ENCODE measurements at regions not wholly inside any gene's neighbourhood (a gene's known extent, or its start where the extent isn't known, plus 50 kb on each side); places are given as distances from the start of the nearest gene placed in this dataset.

GRCh38 chr1:193799371-193799770, 613.0 kb upstream of the B3GALT2 start:
- no peaks in the 10 kb centered on the region for H3K27me3 ChIP-seq (ENCODE audit: insufficient read depth, poor library complexity, severe bottlenecking)
- no peak for TF ChIP-seq CTCF (IDR thresholded peaks at IDR 0.05; ENCODE audit: poor library complexity, severe bottlenecking)
- H3K4me3 ChIP-seq (ENCODE audit: severe bottlenecking): no peak overlapping the region
- DNase-seq (ENCODE audit: low spot score) (no peak), ATAC-seq (ENCODE audit: low read depth) (no peak)
- H3K9me3 ChIP-seq (ENCODE audit: severe bottlenecking): no peaks in the 10 kb centered on the region
- no peaks in the 10 kb centered on the region for H3K36me3 ChIP-seq (ENCODE audit: low read depth)
- no peaks in the 10 kb centered on the region for H3K4me1 ChIP-seq (ENCODE audit: insufficient read depth, poor library complexity, severe bottlenecking)
- H3K27ac ChIP-seq (ENCODE audit: poor library complexity, severe bottlenecking): no peak overlapping the region

GRCh38 chr1:193794239-193794638, 607.8 kb upstream of the B3GALT2 start:
- DNase-seq (ENCODE audit: low spot score) (no peak), ATAC-seq (ENCODE audit: low read depth) (no peak)
- no peaks in the 10 kb centered on the region for H3K4me1 ChIP-seq (ENCODE audit: insufficient read depth, poor library complexity, severe bottlenecking)
- H3K27ac ChIP-seq (ENCODE audit: poor library complexity, severe bottlenecking): no peak overlapping the region
- H3K9me3 ChIP-seq (ENCODE audit: severe bottlenecking): no peaks in the 10 kb centered on the region
- no peaks in the 10 kb centered on the region for H3K27me3 ChIP-seq (ENCODE audit: insufficient read depth, poor library complexity, severe bottlenecking)
- TF ChIP-seq CTCF (IDR thresholded peaks at IDR 0.05; ENCODE audit: poor library complexity, severe bottlenecking): no peak
- no peak overlapping the region for H3K4me3 ChIP-seq (ENCODE audit: severe bottlenecking)
- no peaks in the 10 kb centered on the region for H3K36me3 ChIP-seq (ENCODE audit: low read depth)

- no peaks in the 10 kb centered on the region for H3K27me3 ChIP-seq (ENCODE audit: insufficient read depth, poor library complexity, severe bottlenecking)
- no peaks in the 10 kb centered on the region for H3K9me3 ChIP-seq (ENCODE audit: severe bottlenecking)
- H3K36me3 ChIP-seq (ENCODE audit: low read depth): no peaks in the 10 kb centered on the region
- H3K4me3 ChIP-seq (ENCODE audit: severe bottlenecking): no peak overlapping the region
- no peaks in the 10 kb centered on the region for H3K4me1 ChIP-seq (ENCODE audit: insufficient read depth, poor library complexity, severe bottlenecking)
- no peak for TF ChIP-seq CTCF (IDR thresholded peaks at IDR 0.05; ENCODE audit: poor library complexity, severe bottlenecking)
- ATAC-seq (ENCODE audit: low read depth): no peak
- H3K27ac ChIP-seq (ENCODE audit: poor library complexity, severe bottlenecking): no peak overlapping the region
- no peak for DNase-seq (ENCODE audit: low spot score)
Measured at GRCh38 chr1:193791746-193792145, 605.3 kb upstream of the B3GALT2 start.

GRCh38 chr1:193787061-193787460, 600.6 kb upstream of the B3GALT2 start:
- no peak overlapping the region for H3K27ac ChIP-seq (ENCODE audit: poor library complexity, severe bottlenecking)
- H3K27me3 ChIP-seq (ENCODE audit: insufficient read depth, poor library complexity, severe bottlenecking): no peaks in the 10 kb centered on the region
- no peak for TF ChIP-seq CTCF (IDR thresholded peaks at IDR 0.05; ENCODE audit: poor library complexity, severe bottlenecking)
- no peak overlapping the region for H3K4me3 ChIP-seq (ENCODE audit: severe bottlenecking)
- H3K4me1 ChIP-seq (ENCODE audit: insufficient read depth, poor library complexity, severe bottlenecking): no peaks in the 10 kb centered on the region
- no peaks in the 10 kb centered on the region for H3K9me3 ChIP-seq (ENCODE audit: severe bottlenecking)
- ATAC-seq (ENCODE audit: low read depth) (no peak), DNase-seq (ENCODE audit: low spot score) (no peak)
- H3K36me3 ChIP-seq (ENCODE audit: low read depth): no peaks in the 10 kb centered on the region

DNA sequence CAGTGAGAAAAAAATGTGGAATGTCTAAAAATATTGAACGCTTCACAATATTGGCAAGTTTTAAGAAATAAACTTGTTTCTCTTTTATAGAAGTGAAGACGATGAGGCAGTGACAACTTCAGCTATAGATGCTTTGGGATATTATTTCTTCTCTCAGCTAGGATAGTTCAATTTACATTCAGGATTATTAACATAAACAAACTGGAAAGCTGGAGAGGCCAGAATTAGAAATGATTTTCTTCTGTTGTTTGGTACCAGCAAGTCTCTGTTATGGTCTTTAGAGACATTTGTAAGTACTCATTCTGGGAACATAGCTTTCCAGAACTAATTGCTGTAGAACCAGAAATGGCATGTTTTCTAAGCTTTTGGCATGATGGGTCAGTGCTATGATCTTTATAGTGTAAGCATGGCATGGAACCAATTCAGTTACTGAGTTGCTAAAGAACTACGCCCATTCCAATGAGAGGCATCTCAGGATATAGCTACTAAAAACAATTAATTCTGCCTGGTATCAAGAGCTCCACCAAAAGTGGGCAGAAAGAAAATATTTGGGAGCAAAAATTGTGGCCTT, 599.5 kb upstream of the B3GALT2 start:
- Histone ChIP-seq H3K4me3 (ENCODE audit: severe bottlenecking) (no peak overlapping the region), H3K27me3 (ENCODE audit: insufficient read depth, poor library complexity, severe bottlenecking) (no peaks in the 10 kb centered on the region), H3K27ac (ENCODE audit: poor library complexity, severe bottlenecking) (no peak overlapping the region), H3K36me3 (ENCODE audit: low read depth) (no peaks in the 10 kb centered on the region), H3K9me3 (ENCODE audit: severe bottlenecking) (no peaks in the 10 kb centered on the region), H3K4me1 (ENCODE audit: insufficient read depth, poor library complexity, severe bottlenecking) (no peaks in the 10 kb centered on the region)
- no peak for DNase-seq (ENCODE audit: low spot score)
- TF ChIP-seq CTCF (IDR thresholded peaks at IDR 0.05; ENCODE audit: poor library complexity, severe bottlenecking): no peak
- ATAC-seq (ENCODE audit: low read depth): no peak

All from RWPE2 (cell line).